SK-N-DZ (cell line): ENCODE measurements at regions not wholly inside any gene's neighbourhood (a gene's known extent, or its start where the extent isn't known, plus 50 kb on each side); places are given as distances from the start of the nearest gene placed in this dataset.
"Not testable (repeated sequence)": the region's sequence is repeated elsewhere in the genome, so short reads cannot be mapped to it uniquely, and the experiment has no call there.

Experiments used
- DNase-seq: peaks from one replicate; pipeline ENCODE4 v3.0.0-alpha.2; 2015; ENCODE audit warnings: low spot score

GRCh38 chr2:175256806-175257585 is 75.5 kb upstream of the ATP5MC3 start:
- DNase-seq, result no peak

DNA sequence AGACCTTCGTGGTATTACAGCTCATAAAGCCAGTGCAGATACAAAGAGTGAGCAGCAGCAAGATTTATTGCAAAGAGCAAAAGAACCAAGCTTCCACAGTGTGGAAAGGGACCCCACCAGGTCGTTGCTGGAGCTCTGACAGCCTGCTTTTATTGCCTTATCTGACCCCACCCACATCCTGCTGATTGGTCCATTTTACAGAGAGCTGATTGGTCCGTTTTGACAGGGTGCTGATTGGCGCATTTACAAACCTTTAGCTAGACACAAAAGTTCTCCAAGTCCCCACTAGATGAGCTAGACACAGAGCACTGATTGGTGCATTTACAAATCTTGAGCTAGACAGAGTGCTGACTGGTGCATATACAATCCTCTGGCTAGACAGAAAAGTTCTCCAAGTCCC is 74.9 kb upstream of the ATP5MC3 start:
- DNase-seq, result not testable (repeated sequence)

GRCh38 chr2:175253871-175254270 is 72.4 kb upstream of the ATP5MC3 start:
- no peak for DNase-seq

- DNase-seq, result peak; percentile 28
Observed at GRCh38 chr2:175251425-175252041, 70.0 kb upstream of the ATP5MC3 start.

DNA sequence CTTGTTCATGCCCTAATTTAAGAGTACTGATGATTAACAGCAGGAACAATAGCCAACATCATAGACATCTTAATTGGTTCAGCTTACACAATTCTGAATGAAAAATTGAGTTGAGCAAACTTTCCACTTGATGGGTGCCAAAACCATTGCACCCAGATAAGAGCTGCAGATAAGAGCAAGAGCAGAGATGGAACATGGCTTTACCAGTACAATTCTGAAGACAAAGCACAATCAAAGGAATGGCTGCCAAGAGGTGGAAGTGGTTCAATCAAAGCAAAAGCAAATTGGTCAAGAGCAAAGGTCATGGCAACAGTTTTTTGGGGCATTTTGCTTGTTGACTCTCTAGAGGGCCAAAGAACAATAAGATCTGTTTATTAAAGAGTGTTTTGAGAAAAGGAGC is 65.6 kb upstream of the ATP5MC3 start:
- no peak for DNase-seq

DNA sequence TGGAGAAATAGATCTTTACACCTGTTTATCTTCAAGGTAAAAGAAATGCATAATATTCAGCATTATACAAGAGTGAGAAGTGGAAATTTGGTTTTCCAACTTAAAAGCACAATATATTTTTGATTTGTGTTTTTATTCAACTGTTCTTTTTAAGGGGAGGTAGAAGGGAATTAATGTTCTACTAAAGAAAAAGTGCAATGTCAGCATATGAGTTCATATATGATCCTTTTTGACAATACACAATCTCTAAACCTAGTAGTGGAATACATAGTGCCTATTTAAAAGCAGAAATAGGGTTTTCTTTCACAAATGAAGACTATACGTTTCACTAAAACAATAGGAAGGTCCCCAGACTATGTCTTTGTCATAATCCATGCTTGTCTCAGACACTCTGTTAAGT is 63.2 kb upstream of the ATP5MC3 start:
- no peak for DNase-seq

- DNase-seq, result no peak
Observed at GRCh38 chr2:175241691-175242090, 60.2 kb upstream of the ATP5MC3 start.

DNA sequence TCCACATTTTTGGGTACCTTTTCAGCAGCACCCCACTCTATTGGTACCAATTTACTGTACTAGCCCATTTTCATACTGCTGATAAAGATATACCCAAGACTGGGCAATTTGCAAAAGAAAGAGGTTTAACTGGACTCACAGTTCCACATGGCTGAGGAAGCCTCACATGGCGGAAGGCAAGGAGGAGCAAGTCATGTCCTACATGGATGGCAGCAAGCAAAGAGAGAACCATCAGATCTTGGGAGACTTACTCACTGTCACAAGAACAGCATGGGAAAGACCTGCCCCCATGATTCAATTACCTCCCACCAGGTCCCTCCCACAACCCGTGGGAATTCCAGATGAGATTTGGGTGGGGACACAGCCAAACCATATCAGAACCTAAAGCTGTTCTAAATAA is 58.5 kb upstream of the ATP5MC3 start:
- not testable (repeated sequence) for DNase-seq

DNA sequence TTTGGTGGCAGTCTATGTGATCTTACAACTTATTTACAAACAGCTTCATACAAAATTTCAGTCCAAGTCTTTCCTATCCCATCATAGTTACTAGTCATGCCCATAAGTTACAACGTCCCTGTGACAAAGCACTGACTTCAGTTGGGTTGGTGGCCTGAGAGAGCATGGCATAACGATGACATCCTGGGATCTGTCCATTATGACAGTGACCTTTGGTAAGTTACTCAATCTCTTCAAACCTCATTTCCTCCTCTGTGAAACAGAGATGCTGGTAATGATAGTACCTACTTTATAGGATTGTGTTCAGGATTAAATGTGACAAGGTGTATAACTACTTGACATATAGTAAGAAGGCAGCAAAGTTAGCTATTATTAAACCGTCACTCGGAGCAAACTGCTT is 55.4 kb upstream of the ATP5MC3 start:
- no peak for DNase-seq

GRCh38 chr2:175234650-175235049 is 53.1 kb upstream of the ATP5MC3 start:
- DNase-seq, result no peak

DNA sequence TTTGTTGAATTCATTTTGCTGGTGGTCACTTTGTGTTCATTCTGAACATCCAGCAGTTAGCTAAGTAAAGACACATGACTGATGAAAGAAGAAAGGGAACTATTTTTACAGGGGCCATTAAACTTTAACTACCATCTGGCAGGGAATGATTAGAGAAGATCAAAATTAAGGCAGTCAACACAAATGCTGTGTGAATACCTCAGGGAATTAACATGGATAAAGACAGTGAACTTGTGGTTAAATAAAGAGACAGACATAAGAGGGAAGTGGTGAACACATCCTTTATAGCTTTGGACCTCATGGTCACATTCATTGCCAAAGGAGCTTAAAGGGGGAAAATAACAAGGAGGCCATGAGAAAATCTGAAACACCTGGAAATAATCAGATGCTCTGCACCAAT is 52.6 kb upstream of the ATP5MC3 start:
- DNase-seq, result no peak

GRCh38 chr2:175233135-175233719 is 51.7 kb upstream of the ATP5MC3 start:
- no peak for DNase-seq
